Activated CD4-positive, alpha-beta T cell treated with anti-CD3 and anti-CD28 coated beads for 1 hour (primary cell): ENCODE measurements at regions not wholly inside any gene's neighbourhood (a gene's known extent, or its start where the extent isn't known, plus 50 kb on each side); places are given as distances from the start of the nearest gene placed in this dataset.

Source experiments
- DNase-seq: peaks from one replicate; pipeline ENCODE4 v3.0.0-alpha.2; 2020

DNA sequence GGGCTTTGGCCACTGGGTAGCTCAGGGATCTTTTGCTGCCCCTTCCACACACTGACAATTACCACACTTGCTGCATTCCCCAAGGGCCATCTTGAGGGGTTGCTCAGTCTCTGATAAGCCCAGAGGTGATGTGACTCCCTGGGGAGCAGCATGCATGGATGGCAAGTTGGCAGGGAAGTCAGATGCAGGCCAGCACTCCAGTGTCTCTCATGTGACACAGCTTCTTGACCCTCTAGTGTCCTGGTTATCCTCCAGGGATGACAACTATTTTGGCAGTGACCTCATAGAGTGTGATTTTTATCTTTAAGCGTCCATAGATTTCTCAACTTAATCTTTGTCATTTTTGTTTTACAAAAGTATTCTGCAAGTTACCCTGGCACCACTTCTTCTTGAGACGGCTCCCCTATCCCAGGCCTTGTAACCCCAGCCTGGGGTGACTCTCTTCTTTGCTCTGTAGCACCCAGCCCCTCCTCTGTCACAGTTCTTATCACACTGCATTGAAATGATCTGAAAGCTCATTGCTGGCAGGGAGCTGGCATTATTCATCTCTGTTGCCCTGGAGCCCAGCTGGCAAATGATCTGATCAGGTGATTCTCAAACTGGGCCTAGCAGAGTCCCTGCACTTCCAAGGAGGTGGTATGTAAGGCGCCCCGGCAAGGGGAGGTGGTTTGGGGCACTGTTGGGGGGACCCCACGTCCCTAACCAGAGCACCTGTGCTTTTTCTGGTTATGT is 72.6 kb downstream of the TENT5C start:
- DNase-seq = no peak

DNA sequence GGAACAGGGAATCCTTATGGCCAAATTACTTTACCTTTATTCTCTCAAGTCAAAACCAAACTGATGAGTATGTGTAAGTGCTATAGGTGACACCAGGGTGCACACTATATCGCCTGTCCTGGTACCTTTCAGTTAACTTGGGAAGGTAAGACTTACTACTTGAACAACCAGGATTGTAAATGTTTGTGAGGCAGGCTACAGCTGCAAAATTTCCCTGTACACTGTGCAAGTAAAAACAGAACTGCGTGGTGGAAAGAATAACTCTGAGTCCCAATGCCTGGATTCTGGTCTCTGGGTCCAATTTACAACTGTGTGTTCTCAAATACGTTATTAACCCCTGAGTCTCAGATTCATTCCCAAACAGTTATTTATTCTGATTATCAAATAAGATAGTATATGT is 73.5 kb downstream of the TENT5C start:
- no peak for DNase-seq

DNA sequence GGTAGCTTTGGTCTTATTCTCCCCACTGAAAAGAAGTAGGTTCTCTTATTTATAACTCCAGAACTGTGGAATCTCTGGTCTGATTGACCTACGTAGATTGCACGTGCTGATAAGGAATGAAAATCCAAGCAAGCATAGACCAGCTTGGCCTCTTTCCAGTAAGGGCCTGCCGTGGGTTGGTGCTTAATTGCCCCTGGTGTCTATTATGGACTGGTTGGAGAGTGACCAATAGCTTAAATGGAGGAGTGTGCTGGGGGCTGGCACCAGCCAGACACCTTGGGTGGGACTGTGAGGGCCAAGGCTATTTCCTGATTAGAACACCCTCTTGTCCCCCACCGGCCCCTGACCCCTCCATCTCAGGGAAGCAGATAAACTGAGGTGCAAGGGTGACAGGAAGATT is 74.0 kb downstream of the TENT5C start:
- DNase-seq = no peak

DNA sequence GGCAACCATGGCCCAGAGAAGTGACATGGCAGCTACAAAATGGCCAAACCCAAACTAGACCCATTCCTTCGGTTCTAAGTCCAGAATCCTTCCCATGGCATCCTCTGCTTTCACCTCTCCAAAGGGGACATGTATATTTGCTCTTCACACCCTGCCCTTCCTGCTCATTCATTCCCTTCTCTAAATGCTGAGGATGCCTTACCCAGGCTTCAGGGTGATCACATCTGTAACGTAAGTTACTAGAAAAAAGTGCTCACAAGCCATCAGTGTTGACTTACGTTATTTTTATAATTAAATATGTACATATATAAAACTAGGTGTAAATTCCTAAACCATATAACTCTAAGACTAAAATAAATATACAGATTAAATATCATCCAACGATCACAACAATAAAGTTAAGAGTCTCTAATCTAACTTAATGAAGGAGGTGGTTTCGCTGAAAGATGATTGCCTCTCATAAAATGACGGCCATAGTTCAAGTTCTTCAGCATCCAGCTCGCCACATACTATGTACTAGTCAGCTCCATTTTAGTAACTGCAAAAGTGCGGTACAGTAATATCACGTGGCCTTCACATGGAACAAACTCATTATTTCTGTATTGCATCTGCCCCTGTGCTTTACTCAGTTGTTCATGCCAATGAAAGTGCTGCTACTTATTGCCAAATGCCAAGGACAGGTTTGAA is 74.6 kb downstream of the TENT5C start:
- DNase-seq = no peak

DNA sequence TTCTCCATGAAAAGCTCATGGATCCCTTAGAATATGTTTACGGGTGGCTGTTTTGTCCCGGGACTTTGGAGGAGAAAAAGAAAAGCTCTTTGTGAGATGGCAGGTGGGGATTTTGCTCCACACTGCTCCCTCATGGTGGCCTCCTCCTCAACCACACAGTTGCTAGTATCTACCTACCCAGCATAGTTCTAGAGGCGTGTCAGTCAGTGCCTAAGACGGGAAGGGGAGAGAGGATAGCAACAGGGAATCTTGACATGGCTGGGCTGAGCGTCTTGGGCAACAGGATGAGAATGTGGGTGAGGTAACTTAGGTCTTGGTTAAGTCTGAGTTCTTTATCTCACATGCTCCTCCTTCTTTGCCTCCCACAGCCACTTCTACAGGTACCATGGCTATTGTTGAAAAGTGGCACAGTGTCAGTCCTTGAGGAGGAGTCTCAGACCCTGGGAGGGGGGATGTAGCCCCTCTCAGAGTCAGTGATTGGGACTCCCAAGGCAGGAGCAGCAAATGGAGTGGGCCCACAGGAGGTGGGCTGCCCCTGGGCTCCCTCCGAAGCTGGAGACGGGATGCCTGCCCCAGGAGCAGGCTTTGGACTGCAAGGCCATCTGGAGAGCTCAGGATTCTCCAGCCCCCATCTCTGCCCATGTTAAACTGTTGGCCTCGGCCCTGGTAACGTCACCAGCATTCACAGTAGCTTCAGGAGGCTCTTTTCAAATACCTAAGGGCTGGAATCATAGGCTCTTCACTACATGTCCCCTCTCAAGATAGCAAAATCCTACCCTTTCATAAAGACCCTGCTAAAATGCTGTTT is 75.4 kb downstream of the TENT5C start:
- no peak for DNase-seq

DNA sequence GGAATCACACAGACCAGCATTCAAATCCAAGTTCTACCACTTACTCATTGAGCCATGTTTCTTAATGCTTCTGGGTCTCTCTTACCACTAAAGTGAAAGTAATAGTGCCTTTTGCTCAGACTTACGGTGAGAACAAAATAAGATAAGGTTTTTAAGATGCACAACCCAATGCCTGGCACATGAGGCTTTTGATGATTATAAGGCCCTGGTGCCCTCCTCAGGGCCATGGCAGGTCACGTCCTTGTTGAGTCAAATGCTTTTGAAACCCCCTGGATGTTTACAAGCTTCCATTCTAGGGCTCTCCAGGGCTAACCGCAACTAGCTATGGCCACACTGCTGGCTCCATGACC is 76.0 kb downstream of the TENT5C start:
- DNase-seq = no peak

DNA sequence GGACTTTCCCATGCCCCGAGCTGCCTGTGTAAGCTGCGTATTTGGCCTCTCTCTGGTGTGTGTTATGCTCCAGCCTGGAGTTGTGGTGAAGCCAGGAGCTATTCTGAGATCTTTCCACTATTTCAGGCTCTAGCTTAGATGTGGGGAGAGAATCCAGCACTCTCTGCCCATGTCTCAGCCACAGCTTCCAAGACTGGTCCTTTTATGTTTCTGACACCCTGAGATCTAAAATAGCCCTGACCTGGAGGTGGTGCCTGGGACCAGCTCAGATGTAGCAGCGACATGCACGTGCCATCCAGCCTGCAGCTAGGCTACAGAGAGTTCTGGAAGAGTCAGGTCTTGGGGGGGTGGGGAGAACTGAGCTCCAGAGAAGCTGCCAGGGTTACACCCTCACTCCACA is 76.5 kb downstream of the TENT5C start:
- no peak for DNase-seq

DNA sequence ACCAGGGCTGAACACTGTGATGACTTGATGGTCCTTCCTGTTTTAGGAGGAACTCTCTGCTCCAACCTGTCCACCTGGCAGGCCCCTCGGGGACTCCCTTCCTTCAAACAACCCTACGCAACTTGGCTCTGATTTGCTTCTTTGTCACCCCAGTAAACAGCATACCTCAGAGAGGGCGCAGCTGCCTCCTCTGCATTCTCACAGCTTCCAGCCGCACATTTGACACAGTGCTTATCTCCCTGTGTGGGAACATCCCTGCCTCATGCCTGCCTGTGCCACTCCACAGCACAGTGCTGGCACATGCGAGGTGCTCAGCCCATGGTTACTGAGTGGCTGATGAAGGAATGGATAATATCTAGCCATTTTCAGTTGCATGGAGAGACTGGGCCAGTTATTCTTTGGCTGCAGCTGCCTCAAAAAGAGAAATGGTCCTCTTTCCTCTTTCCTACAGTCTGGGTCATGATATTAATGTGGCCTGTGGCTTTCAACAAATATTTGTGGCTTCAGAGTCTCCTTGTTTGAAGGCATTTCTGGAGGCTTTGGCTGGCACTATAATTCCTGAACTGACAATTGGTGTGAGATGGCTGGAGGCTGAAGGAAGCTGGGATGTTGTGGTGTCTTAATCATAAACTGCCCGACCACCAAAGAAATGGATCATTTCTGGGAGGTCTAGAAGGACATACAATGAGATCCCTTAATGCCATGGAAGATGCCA is 77.9 kb downstream of the TENT5C start:
- no peak for DNase-seq

DNA sequence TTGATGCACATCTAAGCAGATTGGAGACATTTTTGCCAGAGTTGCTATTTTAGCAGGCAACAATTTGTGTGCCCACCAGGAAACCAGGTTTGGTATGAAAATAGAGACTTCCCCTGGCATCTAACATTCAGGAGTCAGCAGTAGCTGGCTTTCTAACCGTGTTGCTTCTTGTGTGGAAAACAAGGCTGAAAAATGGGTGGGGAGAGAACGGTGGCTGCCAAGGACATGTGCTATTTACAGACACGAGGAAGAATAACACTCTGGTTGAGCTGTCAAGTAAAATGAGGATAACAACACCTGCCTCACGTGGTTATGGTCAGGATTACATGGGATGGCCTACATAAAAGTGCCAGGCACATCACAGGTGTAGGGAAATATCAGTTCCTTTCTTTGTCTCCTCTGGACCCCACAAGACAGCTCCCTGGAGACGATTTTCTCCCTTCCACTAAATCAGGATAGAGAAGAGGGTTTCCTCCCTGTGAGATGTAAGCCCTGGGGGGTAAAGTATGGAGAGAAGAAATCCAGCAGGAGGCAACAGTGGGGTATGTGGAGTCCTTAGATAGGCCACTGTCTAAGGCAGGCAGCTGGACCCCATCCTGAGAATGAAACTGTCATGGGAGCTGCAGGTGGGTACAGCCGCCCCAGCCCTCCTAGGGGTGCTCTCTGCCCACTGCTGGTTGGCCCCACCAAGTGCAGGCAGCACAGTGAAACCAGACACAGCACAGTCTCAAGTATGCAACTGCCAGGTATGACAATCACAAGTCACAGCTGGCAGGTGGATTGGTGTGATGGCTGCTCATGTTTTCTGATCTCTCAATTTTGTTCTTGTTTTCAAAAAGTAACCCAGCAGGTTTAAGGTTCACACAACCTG is 80.3 kb downstream of the TENT5C start:
- no peak for DNase-seq

DNA sequence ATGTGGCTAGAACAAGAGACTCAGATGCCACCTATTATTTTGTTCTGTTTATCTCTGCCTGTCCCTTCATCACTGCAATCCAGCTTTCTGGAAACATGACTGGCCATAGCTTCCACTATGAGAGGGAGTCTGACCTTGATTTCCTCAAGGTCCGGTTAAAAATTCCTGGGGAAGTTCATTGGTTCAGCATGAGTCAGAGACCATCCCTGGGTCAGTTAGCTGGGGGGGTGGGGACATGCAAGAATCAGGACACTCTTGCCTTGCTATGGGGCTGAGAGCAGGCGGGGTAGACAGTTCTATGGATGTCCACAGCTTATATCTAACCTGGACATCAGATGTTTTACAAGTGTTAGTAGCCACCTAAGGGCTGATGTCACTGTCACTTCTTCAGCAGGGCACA is 81.1 kb downstream of the TENT5C start:
- no peak for DNase-seq

DNA sequence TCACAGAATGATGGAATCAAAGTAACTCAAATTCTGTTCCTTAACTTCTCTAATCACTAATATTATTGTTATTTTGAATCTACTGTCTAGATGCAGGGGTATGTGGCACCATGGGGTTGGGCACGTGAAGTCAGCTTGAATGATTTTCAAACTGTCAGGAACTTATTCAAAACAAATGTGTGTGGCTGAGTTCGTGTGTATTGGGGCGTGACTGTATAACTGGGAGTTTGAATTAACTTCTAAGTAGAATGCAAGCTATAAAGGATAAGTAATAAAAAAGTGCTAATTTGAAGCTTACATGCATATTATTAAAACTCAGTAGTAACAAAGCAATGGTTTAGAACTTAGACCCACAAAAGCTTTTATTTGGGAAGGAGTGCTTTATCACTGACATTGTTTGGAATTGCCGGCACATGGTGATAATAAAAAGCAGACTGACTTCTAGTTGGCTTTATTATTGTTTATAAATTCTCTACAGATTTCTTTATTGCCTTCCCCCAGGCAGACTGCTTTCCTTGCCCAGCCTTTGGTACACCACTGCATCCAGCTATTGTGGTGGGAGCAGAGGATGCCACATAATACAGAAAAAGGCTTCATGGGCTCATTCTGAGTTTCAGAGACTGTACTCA is 84.3 kb downstream of the TENT5C start:
- no peak for DNase-seq

DNA sequence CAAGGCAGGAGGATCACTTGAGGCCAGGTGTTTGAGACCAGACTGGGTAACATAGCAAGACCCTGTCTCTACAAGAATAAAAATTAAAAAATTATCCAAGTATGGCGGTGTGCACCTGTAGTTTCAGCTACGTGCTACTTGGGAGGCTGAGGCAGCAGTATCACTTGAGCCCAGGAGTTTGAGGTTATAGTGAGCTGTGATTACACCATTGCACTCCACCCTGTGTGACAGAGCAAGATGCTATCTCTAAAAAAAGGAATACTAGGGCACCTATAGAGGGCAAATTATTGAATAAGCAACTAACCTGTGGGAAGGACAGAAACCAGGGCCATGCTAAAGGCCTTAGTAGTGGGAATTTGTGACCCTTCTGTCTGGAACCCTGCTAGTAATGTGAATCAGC is 86.1 kb downstream of the TENT5C start:
- no peak for DNase-seq

DNA sequence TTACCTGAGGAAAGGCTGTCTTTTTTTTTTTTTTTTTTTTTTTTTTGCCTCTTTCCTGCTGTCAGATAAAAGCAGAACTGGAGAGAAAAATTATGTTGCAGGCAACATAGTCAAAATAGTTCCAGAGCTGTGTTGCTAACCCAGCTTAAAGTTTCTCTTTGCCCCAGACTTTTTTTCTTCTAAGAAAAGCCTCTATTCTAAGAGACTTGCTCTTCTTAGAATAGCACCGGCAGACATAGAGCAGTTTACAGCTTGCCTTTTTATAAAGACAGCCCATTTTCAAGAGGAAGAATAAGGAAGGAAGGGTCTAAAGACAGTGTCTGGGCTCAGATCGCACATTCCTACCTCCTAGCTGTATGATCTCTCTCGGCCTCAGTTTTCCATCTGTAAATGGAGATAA is 88.7 kb downstream of the TENT5C start:
- no peak for DNase-seq

DNA sequence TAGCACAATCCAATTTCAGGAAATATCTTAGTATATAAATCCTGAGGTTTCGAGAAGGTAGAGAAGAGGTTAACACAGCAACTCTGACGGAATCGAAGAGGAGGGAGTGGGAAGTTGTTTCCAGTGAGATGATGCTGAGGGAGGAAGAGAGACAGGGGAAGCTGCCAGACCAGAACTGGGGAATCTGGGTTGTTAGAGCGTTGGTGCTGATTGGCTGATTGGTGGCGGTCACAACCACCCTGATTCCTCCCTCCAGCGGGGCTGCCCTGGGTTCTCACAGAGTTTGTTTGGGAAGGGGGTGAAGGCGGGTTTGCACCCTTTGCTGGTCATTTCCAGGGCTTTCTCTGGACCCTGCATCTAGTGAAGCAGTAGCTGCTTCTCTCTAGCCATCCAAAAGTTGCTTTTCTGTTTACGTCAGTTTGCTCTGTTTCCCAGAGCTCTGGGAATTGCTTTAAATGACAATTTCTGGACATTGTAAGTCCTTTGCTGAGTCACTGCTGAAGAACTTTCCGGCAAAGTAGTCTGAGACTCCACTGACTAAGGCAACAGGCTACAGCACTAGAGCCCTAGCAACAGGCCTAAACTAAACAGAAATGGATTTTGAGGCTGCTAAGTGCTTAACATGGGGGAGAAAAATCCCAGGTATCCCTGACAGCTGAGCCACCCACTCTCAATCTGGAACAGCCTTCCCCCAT is 90.1 kb downstream of the TENT5C start:
- no peak for DNase-seq

DNA sequence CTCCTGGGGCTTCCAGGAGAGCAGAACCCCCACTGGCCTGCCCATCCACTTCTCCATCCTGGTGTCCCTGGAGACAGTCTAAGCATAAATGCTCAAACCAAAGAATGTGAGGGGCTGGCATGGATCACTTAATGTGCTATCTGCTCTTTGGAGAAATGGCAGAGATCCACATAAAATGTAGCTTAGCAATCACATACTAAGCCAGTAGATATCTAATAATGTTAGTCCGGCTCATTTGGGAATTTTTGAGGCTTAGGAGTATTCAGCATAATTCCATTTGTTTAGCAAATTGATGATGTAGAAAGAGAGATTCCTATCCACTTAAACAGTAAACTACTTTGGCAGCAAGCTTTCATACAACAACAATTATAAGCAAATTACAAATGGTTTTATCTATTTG is 90.7 kb downstream of the TENT5C start:
- no peak for DNase-seq

DNA sequence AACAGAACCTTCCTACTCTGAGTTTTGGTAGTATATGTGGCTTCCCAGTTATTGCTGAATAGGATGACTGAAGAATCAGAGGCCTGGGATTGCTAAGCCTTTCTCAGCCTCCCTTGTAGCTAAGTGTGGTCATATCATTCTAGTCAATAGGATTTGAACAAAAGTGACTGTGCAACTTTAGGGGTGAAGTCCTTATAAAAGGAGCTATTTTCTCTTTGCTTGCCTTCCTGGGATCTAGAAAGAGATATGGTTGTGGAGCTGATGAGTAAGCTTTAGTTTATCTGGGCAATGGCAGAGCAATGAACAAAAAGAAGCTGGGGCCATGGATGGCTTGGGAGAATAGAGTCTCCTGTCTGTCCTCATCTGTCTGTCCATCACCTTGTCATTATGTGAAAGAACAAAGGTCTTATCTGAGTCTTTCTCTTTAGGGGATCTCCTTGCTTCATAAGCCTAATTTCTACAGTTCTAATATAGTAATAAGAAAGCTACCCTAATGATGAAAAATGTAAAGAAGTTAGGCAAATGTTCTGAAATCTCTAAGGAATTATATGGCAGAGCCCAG is 91.5 kb downstream of the TENT5C start:
- DNase-seq = no peak

DNA sequence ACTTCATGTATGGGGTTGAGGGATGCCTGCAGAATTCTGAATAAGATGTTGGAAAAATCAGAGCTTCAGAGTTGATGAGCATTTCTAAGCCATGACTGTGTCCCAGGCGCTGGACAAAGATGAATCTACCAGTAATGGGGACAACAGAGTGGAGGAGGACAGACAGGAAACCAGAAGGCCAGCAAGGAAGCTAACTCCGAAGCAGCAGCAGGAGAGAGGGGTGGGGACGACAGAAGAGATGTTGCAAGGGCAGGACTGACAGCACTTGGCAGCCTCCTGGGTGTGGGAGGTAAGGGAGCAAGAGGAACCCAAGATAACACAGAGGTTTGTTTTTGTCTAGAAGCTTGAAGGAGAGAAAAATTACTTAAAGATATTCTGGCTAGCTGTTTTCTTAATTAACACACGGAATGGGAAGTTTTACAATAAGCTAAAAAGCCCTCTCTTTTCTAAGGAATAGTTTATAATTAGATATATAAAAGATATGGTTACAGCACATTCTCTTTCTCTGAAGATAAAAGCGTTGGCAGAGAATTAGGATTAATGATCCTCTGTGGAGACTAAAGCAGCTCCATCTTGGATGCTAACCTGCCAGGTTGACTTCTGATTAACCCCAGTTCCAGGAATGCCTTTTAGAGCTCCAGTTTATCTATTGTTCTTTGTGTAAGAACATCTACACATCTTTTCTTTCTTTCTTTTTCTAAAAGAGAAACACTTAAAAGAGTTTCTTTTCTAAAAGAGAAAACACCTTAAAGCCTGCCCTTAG is 92.7 kb downstream of the TENT5C start:
- no peak for DNase-seq

DNA sequence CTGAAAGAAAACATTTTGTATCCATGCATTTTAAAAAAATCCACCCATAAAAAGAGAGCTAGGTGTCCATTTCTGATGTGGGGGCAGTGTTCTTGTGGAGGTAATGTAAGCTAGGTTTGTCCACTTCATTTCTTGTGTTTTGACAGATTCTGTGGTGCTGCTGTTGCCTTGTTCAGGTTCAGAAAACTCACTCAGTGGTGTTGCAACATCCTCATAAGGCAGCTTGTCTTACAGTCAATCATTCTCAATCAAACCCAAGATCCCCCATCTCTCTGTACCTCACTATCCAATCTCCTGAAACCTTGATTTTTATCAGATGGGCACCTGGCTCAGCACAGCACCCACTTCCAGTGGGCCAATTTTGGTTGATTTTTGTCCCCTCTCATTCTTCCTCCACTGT is 94.1 kb downstream of the TENT5C start:
- DNase-seq = no peak

DNA sequence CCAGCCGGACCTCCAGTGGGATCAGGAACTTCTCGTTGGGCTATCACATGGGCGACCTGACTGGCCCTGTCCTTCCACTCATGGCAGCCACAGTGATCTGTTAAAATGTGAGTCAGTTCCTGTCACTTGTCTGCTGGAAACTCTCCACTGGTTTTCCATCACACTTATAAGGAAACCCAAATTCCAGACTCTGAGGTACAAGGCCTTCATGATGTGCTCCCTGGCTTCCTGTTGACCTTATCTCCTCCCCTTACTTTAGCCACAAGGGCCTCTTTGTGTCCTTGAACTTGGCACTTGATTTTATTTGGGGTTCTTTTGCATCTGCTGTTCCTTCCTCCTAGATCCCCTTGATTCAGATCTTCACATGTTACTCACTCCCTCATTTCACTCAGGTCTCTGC is 96.8 kb downstream of the TENT5C start:
- DNase-seq = no peak

DNA sequence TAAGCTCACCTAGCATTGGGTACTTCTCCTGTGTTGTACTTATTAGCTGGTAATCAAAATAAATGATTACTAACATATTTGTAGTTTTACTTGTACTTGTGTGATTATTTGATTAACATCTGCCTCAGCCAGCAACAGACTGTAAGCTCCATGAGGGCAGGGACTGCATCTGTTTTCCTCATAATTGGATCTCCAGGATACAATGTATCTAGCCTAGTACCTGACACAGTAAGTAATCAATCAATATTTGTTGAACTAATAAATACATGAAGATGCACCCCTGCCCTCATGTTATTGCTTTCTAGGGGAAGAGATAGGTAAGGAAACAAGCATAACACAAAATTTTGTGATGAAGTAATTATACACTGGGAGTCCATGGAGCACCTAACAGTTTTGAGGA is 101.5 kb downstream of the TENT5C start:
- no peak for DNase-seq
